Psoas muscle (tissue), 7 donors: ENCODE measurements at regions not wholly inside any gene's neighbourhood (a gene's known extent, or its start where the extent isn't known, plus 50 kb on each side); places are given as distances from the start of the nearest gene placed in this dataset.

Source experiments
- ATAC-seq, 4 donors: fragments of 200-7000 bp; cut with Tn5 transposase; one replicate each; pipeline ENCODE4 v1.9.1; 2020; ENCODE audit warnings: moderate library complexity in 3 of 4, mild to moderate bottlenecking in 2 of 4
- DNase-seq, 2 donors: peaks; one replicate each; pipeline ENCODE4 v3.0.0-alpha.2; 2020
- H3K27ac ChIP-seq: fragments of 200-600 bp; one replicate; pipeline ENCODE4 v1.8.0; 2022
- H3K27me3 ChIP-seq, 3 donors: fragments of 200-600 bp in 1 of 3; one replicate each; pipeline versions ENCODE4 v1.6.1 to v1.8.0; 2013 to 2022; ENCODE audit warnings: low read length in 2 of 3, mild to moderate bottlenecking in 2 of 3, moderate library complexity in 1 of 3; ENCODE audit not compliant: insufficient read depth in 3 of 3
- H3K36me3 ChIP-seq, 2 donors: fragments of 200-600 bp in 1 of 2; one replicate each; pipeline versions ENCODE4 v1.6.1 to v1.8.0; 2013 to 2022; ENCODE audit warnings: low read depth in 1 of 2, mild to moderate bottlenecking in 1 of 2, moderate library complexity in 1 of 2; ENCODE audit not compliant: insufficient read depth in 1 of 2
- H3K4me1 ChIP-seq: fragments of 200-600 bp; one replicate; pipeline ENCODE4 v1.8.0; 2022
- H3K4me3 ChIP-seq: fragments of 200-600 bp; one replicate; pipeline ENCODE4 v1.8.0; 2022; ENCODE audit warnings: mild to moderate bottlenecking
- H3K9me3 ChIP-seq: fragments of 200-600 bp; one replicate; pipeline ENCODE4 v1.8.0; 2022
- CTCF ChIP-seq: fragments of 200-600 bp; IDR thresholded peaks from one replicate; pipeline ENCODE4 v1.8.0; 2022; ENCODE audit warnings: antibody characterized with exemption
- WGBS, 3 donors: extraction: QIAGEN DNeasy Blood & Tissue Kit; methylation state at CpG; one replicate each; pipeline versions ENCODE4 v1.1.6 to v1.1.7; 2013; 5-methylcytosine and 5-hydroxymethylcytosine counted together
- intact Hi-C, 2 donors: fragments of 100-400 bp; cut with DNase I; formaldehyde crosslinking; loops; one replicate each; pipeline versions ENCODE4 v1.11.0 to v1.14.2; 2022
- donor health status: healthy with polysubstance abuse.
- donor health status: DM: no; HTN: no; CAD: no; lungs with moderate emphysema.
- donor health status: Bipolar disorder and iron deficiency.
- donor health status: healthy.
- donor health status: DM: yes; HTN: yes; CAD: no.
- donor health status: DM: no; HTN: no; CAD: no.
- donor health status: DM: yes; HTN: yes; CAD: no.

DNA sequence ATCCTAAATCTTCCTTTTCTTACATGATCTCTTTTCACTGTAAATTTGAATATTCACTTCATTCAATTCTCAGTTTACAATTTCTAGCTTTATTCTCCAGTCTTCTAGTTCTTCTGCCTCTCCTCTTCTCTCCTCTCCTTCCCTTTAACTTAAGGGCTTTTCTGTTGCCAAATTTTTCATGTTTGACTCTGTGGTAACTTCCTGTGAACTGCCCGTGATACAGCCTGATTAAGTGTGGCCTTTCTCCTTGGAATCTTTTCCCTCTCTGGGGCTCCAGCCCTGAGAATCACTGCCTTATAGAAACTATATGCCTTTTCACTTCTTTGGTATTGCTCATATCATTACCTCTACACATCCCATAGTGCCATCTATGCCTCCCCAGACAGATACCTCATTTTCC is 1923.8 kb upstream of the CELF4 start:
- H3K4me3 ChIP-seq, result no peak overlapping the region
- H3K27me3 ChIP-seq, result no peaks in the 10 kb centered on the region
- no peak overlapping the region for H3K27ac ChIP-seq
- no peak for DNase-seq
- H3K4me1 ChIP-seq, result no peaks in the 10 kb centered on the region
- H3K9me3 ChIP-seq, result no peaks in the 10 kb centered on the region
- intact Hi-C loops, result no loop called here
- H3K36me3 ChIP-seq, result no peaks in the 10 kb centered on the region
- no peak for ATAC-seq
- WGBS, 3 donors, result 33 to 34% (median 33%) methylated on average over 1 of the region's 1 CpG
- no peak for TF ChIP-seq CTCF

GRCh38 chr18:39487932-39488331 is 1922.3 kb upstream of the CELF4 start:
- Histone ChIP-seq H3K27me3 (no peaks in the 10 kb centered on the region), H3K9me3 (no peaks in the 10 kb centered on the region), H3K4me1 (no peaks in the 10 kb centered on the region), H3K4me3 (no peak overlapping the region), H3K36me3 (no peaks in the 10 kb centered on the region), H3K27ac (no peak overlapping the region)
- ATAC-seq (no peak), DNase-seq (no peak)
- intact Hi-C loops, result no loop called here
- no peak for TF ChIP-seq CTCF
- WGBS, 3 donors, result 43 to 49% (median 48%) methylated on average over 3 of the region's 3 CpGs

GRCh38 chr18:39486268-39486667 is 1920.7 kb upstream of the CELF4 start:
- H3K36me3 ChIP-seq, result no peaks in the 10 kb centered on the region
- intact Hi-C loops, result no loop called here
- DNase-seq, result no peak
- no peaks in the 10 kb centered on the region for H3K4me1 ChIP-seq
- ATAC-seq, result no peak
- H3K27me3 ChIP-seq, result no peaks in the 10 kb centered on the region
- H3K4me3 ChIP-seq, result no peak overlapping the region
- no peak for TF ChIP-seq CTCF
- no peak overlapping the region for H3K27ac ChIP-seq
- 73 to 81% (median 76%) methylated on average over 3 of the region's 3 CpGs for WGBS, 3 donors
- no peaks in the 10 kb centered on the region for H3K9me3 ChIP-seq

DNA sequence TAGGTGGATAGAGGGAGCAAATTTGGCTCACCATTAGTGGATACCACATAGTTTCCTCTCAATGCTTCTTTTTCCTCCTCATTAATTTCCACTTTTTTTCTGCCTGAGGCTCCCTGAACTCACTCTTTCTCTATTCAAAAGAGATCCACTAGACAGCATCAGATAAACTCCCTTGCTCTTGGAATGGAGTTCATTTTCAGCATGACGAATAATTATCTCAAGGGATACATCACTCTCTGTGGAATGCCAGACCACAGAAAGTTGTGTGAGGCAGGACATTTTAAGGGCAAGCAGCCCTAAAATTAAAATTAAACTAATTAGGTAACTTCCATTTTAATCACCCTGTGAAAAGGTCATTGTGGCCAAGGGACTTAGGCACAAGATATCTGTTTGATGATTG is 1920.1 kb upstream of the CELF4 start:
- Histone ChIP-seq H3K4me3 (no peak overlapping the region), H3K27me3 (no peaks in the 10 kb centered on the region), H3K36me3 (no peaks in the 10 kb centered on the region), H3K27ac (no peak overlapping the region), H3K9me3 (no peaks in the 10 kb centered on the region), H3K4me1 (no peaks in the 10 kb centered on the region)
- DNase-seq (no peak), ATAC-seq (no peak)
- intact Hi-C loops, result no loop called here
- WGBS, 3 donors, result 16 to 54% (median 36%) methylated on average over 1 of the region's 1 CpG
- TF ChIP-seq CTCF, result no peak

DNA sequence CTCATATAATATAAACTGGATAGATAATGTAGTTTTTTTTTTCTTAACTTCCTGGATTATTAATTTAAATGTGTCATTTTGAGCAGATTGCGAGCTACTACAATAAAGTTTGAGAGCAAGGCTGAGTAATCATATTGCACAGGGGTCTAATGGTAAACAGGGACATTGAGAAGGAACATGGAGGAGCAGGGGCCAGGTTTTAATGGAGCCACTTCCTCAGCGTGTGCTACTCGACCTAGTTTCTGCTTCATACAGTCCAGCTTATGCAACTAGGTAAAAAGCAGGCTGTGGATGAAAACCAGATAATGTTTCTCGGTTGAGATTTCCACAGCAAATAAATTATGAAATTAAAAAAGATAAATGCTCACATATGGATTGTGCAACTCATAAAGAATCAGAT is 1915.7 kb upstream of the CELF4 start:
- no peak for TF ChIP-seq CTCF
- WGBS, 3 donors, result 69 to 80% (median 76%) methylated on average over 4 of the region's 4 CpGs
- no peak for DNase-seq
- Histone ChIP-seq H3K27me3 (no peaks in the 10 kb centered on the region), H3K36me3 (no peaks in the 10 kb centered on the region), H3K27ac (no peak overlapping the region), H3K9me3 (no peaks in the 10 kb centered on the region), H3K4me1 (no peaks in the 10 kb centered on the region), H3K4me3 (no peak overlapping the region)
- intact Hi-C loops, result no loop called here
- no peak for ATAC-seq
